ENCODE measurements at regions not wholly inside any gene's neighbourhood (a gene's known extent, or its start where the extent isn't known, plus 50 kb on each side); places are given as distances from the start of the nearest gene placed in this dataset.
"Not testable (repeated sequence)": the region's sequence is repeated elsewhere in the genome, so short reads cannot be mapped to it uniquely, and the experiment has no call there.

DNA sequence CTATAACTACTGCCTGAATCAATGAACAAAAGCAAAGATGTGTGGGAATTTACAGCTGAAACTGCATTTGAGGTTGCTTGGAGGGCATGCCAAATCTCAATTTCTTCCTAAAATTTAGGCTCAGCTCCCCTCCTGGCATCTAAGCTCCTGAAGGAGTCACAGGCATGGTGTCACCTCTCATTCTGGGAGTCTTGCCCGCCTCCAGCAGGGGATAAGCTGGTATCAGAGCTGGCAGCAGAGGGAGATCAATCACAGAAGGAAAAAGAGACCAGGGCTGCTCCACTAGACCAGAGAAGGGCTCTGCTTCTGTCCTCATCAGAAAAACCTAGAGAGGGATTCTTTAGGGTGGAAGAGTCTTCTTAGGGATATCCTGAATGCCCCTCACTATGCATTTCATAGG lies 150.4 kb upstream of the SLC6A11 start:
- no peak for DNase-seq (ENCODE audit: low spot score)

GRCh38 chr3:10666621-10667020 lies 149.4 kb upstream of the SLC6A11 start:
- peak; percentile 1 for DNase-seq (ENCODE audit: low spot score)

DNA sequence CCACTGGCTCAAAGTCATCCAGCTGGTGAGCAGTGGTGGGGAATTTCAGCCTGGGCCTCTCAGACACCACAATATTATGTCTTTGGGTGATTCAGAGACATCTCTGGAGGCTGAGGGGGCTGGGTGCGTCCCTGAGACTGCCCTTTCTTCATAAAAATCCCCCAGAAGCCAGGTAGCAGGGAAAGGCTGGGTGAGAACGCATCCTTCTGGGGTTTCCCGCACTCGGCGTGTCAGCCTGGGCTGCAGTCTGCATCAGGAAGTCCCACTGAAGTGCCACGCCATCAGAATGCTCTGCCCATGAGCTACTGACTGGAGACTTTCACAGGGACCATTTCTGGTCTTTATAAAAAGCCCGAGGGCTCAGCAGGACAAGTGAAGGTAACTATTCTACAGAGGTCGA lies 148.8 kb upstream of the SLC6A11 start:
- DNase-seq (ENCODE audit: low spot score) = no peak

DNA sequence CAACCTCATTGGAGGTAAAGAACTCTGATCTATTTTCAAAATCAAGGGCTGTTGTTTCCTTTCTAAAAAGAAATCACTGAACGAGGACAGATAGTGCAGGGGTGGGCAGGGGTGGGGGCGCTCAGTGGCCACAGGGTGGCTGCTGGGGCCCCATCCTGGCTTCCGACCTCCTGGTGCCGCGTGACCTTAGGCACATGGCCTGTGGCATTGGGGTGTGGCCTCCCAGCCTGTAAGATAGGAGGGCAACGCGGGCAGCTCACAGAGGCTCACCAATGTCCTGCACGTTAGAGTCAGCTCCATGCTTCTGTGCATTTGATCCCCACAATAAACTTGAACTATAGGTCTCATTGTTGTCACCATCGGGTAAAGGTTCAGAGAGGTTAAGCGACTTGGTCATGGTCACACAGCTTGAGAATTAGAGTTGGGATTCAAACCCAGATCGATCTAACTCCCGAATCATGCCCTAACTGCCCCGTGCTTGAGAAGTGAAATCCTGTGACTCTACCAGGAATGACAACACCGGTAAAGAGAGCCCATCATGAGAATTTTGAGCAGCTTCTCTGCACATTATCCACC lies 148.0 kb upstream of the SLC6A11 start:
- DNase-seq (ENCODE audit: low spot score) = no peak

DNA sequence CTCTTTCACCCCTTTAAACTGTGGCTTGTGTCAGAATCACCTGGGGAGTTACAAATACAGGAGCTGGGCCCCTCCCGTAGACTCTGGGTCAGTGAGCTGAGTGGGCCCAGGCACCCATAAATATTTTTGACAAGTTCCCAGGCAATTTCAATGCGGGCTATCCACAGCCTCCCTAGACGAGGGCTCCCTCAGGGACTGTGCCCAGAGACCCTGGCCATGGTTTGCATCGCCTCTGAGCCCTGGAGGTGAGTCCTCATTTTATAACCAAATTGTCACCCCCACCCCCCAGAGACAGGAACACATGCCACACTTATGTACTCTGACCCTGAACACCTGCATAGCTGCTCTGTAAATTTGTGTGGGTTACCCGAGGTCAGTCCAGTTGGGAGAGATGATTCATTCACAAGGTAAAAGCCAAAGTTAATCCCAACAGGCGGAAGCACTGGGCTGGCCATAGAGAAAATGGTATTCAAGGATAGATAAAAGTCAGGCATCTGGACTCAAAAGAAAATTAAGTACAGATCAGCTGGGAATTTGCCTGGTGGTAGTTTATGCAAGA lies 146.5 kb upstream of the SLC6A11 start:
- DNase-seq (ENCODE audit: low spot score) = no peak

- no peak for DNase-seq (ENCODE audit: low spot score)
These were observed 143.6 kb upstream of the SLC6A11 start for GRCh38 chr3:10672422-10672821.

GRCh38 chr3:10674578-10674977 lies 141.4 kb upstream of the SLC6A11 start:
- no peak for DNase-seq (ENCODE audit: low spot score)

DNA sequence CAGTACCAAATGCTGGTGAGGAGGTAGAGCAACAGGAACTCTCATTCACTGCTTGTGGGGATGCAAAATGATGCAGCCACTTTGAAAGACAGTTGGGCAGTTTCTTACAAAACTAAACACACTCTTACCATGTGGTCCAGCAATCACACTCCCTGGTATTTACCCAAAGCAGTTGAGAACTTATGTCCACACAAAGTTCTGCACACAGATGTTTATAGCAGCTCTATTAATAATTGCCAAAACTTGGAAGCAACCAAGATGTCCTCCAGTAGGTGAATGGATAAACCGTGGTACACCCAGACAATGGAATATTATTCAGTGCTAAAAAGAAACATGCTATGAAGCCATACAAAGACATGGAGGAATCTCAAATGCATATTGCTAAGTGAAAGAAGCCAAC lies 139.1 kb upstream of the SLC6A11 start:
- no peak for DNase-seq (ENCODE audit: low spot score)

GRCh38 chr3:10678796-10679376 lies 137.1 kb upstream of the SLC6A11 start:
- DNase-seq (ENCODE audit: low spot score) = no peak

- DNase-seq (ENCODE audit: low spot score) = no peak
These were observed 135.2 kb upstream of the SLC6A11 start for GRCh38 chr3:10680796-10681195.

GRCh38 chr3:10682692-10683091 lies 133.3 kb upstream of the SLC6A11 start:
- no peak for DNase-seq (ENCODE audit: low spot score)

- DNase-seq (ENCODE audit: low spot score) = no peak
These were observed 132.9 kb upstream of the SLC6A11 start for GRCh38 chr3:10683106-10683505.

GRCh38 chr3:10688126-10688525 lies 127.9 kb upstream of the SLC6A11 start:
- DNase-seq (ENCODE audit: low spot score) = no peak

GRCh38 chr3:10688548-10689172 lies 127.4 kb upstream of the SLC6A11 start:
- no peak for DNase-seq (ENCODE audit: low spot score)

- no peak for DNase-seq (ENCODE audit: low spot score)
These were observed 123.9 kb upstream of the SLC6A11 start for GRCh38 chr3:10692039-10692622.

GRCh38 chr3:10693457-10693856 lies 122.6 kb upstream of the SLC6A11 start:
- no peak for DNase-seq (ENCODE audit: low spot score)

- no peak for DNase-seq (ENCODE audit: low spot score)
These were observed 121.8 kb upstream of the SLC6A11 start for GRCh38 chr3:10694179-10694578.

- DNase-seq (ENCODE audit: low spot score) = not testable (repeated sequence)
These were observed 120.8 kb upstream of the SLC6A11 start for GRCh38 chr3:10695186-10695585.

GRCh38 chr3:10695595-10696285 lies 120.3 kb upstream of the SLC6A11 start:
- no peak for DNase-seq (ENCODE audit: low spot score)

GRCh38 chr3:10697918-10698317 lies 118.1 kb upstream of the SLC6A11 start:
- no peak for DNase-seq (ENCODE audit: low spot score)

DNA sequence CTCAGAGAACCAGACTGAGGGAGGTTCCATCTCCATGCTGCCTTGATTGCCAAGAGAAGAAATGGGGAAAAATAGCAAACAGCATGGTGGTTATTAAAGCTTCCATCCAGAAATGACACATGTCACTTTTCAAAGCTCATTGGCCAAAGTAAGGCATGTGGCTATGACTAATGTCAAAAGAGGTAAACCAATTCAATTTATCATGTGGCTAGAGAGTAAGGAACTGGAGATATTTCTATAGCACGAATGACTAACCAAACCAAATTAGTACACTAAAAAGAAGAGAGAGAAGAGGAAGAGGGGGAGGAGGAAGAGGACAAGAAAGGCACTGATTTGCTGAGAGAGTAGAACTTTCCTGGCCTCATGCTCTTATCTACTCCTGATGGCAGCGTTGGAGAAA lies 115.2 kb upstream of the SLC6A11 start:
- DNase-seq (ENCODE audit: low spot score) = no peak

All from umbilical cord (tissue), 1 donor.